GM18909 (cell line): ENCODE measurements at regions not wholly inside any gene's neighbourhood (a gene's known extent, or its start where the extent isn't known, plus 50 kb on each side); places are given as distances from the start of the nearest gene placed in this dataset.
"Not testable (repeated sequence)": the region's sequence is repeated elsewhere in the genome, so short reads cannot be mapped to it uniquely, and the experiment has no call there.

Source experiments
- ATAC-seq: cut with Tn5 transposase; IDR thresholded peaks from one replicate; pipeline ENCODE4 v1.9.1; 2021; ENCODE audit warnings: mild to moderate bottlenecking; ENCODE audit not compliant: unreplicated experiment, poor library complexity

GRCh38 chr2:215889240-215889969, 123.9 kb downstream of the MREG start:
- ATAC-seq: not testable (repeated sequence)

GRCh38 chr2:215888680-215889079, 124.7 kb downstream of the MREG start:
- no peak for ATAC-seq

DNA sequence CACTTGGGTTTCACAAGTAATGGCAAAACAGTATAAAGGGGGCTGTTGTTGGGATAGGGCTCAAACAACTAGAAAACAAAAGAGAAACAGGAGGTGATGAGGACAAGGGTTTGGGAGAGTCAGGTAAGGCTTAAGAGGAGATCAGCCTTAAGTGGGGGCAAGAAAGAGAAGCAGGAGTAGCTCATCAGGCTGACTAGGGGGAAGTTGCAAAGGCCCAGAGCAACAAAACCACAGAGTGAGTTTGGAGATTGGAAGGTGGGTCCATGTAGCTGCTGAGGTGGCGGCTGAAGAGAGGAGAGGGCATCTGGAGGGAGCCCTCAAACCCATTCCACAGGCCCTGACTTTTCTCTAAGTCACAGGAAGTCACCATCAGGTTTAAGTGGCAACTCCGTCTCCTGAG, 126.0 kb downstream of the MREG start:
- no peak for ATAC-seq

- ATAC-seq: no peak
Measured at GRCh38 chr2:215886022-215886421, 127.3 kb downstream of the MREG start.

DNA sequence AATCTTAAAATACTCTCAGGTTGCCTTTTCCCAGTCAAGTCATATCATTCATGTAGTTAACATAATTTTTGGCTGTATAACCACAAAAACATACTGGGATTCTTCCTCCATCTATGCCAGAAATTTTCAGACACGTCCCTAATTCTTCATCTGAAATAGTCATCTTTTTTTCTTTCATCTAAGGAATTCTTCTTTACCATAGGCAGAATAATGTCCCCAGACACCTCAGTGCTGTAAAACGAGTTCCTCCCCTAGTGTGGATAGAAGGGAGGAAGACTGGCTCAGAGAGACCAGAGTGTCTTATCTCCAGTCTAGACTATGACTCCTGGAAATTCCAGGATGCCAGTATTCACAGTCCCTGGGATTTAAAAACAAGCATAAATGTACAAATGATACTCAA, 127.8 kb downstream of the MREG start:
- ATAC-seq: no peak

DNA sequence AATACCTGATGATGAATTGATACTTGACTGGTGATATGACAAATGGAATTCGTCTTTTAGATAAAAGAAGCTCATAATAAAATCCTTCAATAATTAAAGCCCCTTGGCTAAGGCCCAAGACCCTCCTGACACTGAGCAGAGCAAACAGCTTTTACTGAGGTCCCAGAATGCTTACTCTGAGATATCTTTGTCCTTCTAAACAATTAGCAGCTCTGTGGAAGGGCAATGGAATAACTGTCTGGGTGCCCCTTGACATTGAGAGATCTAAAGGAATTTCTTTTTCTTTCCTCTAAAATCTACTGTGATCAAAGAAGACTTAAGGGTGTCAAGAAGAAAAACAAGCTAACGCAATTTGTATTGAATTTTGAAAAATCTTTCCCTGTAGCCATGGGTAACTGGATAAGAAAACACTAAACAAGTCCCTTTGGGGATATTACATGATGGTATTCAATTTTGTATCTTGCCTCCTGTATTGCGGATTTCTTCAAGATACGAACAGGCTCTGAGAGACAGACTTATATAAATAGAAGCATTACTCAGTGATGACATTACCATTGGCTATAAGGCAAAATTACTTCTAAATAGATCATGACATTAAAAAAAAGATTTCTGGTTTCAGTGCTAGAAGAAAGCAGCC, 128.8 kb downstream of the MREG start:
- ATAC-seq: no peak

GRCh38 chr2:215883799-215884198, 129.6 kb downstream of the MREG start:
- peak; percentile 78 for ATAC-seq

DNA sequence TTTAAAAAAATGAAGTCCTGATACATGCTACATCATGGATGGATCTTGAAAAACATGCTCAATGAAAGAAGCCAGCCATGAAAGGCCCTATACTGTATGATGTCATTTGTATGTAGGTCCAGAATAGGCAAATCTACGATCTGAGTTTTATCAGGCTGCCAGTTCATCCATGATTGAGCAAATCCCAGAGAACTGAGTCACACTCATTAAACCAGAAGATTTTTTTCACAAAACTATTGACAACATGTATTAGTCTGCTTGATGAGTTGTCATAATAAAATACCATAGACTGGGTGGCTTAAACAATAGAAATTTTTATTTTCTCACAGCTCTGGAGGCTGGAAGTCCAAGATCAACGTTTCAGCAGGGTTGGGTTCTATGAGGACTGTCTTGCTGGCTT, 130.7 kb downstream of the MREG start:
- ATAC-seq: no peak

- no peak for ATAC-seq
Measured at GRCh38 chr2:215881582-215881981, 131.8 kb downstream of the MREG start.

GRCh38 chr2:215880970-215881369, 132.4 kb downstream of the MREG start:
- ATAC-seq: peak; percentile 65

DNA sequence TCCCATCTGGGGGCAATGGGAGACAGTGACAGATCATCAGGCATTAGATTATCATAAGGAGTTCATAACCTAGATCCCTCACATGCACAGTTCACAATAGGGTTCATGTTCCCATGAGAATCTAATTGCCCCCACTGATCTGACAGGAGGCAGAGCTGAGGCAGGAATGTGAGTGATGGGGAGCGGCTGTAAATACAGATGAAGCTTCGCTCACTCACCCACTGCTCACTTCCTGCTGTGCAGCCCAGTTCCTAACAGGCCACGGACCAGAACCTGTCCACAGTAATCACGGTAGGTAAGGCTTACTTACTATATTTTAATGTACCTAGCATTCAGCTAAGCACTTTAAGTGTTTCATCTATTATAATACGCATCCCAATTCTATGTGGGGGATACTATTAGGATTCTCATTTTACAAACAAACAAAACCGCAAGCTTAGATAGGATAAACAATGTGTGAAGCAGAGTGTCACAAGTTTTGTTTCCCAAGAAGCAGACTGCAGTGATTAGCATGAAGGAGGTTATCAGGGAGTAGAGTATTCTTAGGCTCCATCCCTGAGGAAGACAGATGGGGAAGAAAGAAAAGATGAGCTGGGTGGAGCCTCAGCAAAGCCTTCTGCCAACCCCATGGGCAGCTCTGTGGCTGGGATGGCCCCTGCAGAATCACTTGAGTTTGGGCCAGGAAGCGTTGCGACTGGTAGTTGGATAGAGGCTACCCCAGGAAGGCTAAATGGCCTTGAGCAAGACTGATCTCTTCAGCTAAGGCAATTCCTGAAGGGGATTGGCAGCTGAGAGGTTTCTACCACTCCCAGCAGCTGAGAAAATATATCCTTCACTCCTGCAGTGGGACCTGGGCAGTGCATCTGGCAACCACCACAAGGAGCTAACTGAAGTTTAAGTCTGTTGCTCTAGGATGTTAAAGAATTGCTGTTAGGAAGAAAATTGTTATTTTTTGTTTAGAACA, 133.1 kb downstream of the MREG start:
- no peak for ATAC-seq

DNA sequence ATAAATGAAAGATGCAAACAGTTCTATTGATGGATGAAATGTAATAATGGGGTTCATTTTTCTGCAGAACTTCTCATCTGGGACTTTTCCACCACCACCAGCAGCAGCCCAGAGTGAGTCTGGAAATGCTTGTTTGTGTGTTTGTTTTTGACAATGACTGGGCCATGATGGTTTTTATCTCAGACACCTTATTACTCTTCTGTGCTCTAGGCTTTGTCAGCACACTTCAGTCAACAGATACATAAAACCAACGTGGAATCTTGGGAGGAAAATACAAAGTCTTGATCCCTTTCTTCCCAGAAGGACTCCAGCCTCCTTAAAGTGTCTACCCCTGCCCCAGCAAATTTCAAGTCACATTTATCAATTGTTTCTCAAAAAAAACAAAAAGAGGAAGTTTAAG, 134.0 kb downstream of the MREG start:
- ATAC-seq: no peak

DNA sequence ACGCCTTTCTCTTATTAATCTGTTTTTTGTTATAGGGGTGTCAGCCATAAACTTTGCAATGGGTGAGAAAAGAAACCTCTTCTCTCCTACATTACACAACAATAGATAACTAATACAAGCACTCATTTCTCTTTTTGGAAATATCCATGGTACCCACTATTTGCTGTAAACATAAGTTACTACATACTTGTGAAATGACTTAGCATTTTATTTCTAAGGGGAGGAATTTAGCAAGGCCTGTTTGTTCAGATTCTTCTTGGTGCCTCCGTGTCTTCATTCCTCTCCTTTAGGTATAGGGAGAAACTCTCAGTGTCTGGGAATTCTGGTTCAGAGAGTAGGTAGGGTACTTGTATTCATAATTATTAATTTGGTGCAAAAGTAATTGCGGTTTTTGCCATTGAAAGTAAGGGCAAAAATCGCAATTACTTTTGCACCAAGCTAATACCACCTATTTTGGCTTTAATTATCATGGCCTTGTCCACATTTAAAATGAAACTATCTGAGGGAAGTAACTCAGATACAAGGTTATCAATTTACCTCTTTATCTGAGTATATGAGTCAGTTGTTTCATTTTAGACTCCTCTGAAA, 134.8 kb downstream of the MREG start:
- ATAC-seq: no peak

DNA sequence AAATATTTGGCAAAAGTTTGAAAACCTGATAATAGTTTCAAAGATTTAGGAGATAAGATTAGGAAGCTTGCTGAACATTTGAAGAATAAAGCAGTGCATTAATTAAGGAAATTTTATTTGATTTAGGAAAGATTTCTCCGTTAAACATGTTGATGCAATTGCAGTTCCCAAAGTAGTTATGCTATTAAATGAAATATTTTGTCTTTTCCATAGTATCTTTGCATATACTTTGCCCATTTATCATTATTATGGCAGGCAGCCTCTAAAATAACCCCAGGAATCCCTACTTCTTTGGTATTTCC, 136.5 kb downstream of the MREG start:
- ATAC-seq: no peak

DNA sequence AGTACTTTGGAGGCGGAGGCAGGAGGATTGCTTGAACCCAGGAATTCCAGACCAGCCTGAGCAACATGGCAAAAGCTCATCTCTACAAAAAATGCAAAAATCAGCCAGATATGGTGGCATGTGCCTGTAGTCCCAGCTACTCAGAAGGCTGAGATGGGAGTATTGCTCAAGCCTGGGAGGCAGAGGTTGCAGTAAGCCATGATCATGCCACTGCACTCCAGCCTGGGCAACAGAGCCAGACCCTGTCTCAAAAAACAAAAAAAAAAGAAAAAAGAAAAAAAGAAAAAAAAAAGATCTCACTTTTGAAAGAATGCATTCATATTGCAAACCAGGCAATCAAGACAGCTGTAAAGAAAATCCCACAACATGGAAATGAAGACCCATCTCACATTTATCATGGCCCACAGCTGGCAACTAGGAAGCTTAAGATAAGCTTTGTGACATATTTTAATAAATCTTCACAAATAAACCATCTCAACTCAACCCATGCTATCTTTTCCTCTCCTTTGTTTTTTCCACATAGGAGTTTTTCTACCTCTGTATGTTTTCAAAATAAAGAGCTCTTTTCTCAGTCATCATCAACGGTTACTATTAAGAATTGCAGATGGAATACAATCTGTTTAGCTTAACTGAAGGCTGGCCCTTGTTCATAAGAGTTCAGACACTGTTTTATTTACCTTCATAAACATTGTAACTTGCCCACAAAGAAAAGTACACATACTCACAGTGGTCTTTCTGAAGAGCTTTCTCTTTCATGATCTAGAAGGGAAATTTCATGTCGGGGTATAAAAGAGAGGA, 137.0 kb downstream of the MREG start:
- ATAC-seq: no peak

- no peak for ATAC-seq
Measured at GRCh38 chr2:215874418-215874817, 138.9 kb downstream of the MREG start.

- no peak for ATAC-seq
Measured at GRCh38 chr2:215870986-215871385, 142.4 kb downstream of the MREG start.

- no peak for ATAC-seq
Measured at GRCh38 chr2:215870088-215870490, 143.3 kb downstream of the MREG start.

DNA sequence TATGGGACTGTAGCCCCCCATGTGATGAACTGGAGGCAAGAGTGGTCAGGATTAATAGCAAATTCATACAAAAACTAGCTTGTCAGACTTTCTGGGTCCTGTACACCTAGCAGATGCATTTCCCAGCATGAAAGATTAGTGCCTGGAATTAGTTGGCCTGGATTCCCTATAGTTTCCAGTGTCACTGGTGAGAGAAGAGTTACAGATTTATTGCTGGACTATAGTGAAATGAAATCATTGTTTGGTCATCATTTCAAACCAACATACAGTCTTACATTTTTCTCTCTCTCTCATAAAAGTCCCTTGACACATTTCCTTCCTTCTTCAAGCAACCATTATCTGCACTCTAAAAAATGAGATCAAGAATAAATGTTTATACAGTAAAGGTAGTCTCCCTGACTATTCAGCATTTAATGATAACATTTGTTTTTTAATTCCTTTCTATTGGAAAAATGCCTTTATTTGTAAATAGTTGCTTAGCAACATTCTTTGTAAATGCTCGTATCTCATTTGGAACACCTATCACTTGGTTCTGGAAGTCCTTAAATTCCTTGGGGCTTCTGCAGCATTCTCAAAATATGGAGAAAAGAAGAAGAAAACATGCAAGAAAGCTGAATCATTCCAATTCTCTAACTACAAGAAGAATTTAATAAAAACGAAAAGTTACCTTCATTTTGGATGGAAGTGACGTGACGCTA, 144.4 kb downstream of the MREG start:
- no peak for ATAC-seq
